Fibroblast of villous mesenchyme (primary cell): ENCODE measurements at regions not wholly inside any gene's neighbourhood (a gene's known extent, or its start where the extent isn't known, plus 50 kb on each side); places are given as distances from the start of the nearest gene placed in this dataset.

ENCODE experiments used
- DNase-seq: peaks from one replicate; pipeline ENCODE4 v3.0.0-alpha.2; 2010; ENCODE audit warnings: low read depth
- H3K4me3 ChIP-seq: 2 replicates; pipeline ENCODE4 v1.5.1; 2011; ENCODE audit warnings: low read depth, mild to moderate bottlenecking, low read length
- TF ChIP-seq, protein P1 (sequence below): IDR thresholded peaks from 2 replicates; pipeline ENCODE4 v1.5.1; 2012; ENCODE audit warnings: low read depth, mild to moderate bottlenecking, low read length; ENCODE audit not compliant: insufficient read depth

- DNase-seq: no peak
- TF ChIP-seq, protein P1, sequence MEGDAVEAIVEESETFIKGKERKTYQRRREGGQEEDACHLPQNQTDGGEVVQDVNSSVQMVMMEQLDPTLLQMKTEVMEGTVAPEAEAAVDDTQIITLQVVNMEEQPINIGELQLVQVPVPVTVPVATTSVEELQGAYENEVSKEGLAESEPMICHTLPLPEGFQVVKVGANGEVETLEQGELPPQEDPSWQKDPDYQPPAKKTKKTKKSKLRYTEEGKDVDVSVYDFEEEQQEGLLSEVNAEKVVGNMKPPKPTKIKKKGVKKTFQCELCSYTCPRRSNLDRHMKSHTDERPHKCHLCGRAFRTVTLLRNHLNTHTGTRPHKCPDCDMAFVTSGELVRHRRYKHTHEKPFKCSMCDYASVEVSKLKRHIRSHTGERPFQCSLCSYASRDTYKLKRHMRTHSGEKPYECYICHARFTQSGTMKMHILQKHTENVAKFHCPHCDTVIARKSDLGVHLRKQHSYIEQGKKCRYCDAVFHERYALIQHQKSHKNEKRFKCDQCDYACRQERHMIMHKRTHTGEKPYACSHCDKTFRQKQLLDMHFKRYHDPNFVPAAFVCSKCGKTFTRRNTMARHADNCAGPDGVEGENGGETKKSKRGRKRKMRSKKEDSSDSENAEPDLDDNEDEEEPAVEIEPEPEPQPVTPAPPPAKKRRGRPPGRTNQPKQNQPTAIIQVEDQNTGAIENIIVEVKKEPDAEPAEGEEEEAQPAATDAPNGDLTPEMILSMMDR: no peak
Measured at GRCh38 chr10:129041916-129042315, 425.1 kb upstream of the MGMT start.

DNA sequence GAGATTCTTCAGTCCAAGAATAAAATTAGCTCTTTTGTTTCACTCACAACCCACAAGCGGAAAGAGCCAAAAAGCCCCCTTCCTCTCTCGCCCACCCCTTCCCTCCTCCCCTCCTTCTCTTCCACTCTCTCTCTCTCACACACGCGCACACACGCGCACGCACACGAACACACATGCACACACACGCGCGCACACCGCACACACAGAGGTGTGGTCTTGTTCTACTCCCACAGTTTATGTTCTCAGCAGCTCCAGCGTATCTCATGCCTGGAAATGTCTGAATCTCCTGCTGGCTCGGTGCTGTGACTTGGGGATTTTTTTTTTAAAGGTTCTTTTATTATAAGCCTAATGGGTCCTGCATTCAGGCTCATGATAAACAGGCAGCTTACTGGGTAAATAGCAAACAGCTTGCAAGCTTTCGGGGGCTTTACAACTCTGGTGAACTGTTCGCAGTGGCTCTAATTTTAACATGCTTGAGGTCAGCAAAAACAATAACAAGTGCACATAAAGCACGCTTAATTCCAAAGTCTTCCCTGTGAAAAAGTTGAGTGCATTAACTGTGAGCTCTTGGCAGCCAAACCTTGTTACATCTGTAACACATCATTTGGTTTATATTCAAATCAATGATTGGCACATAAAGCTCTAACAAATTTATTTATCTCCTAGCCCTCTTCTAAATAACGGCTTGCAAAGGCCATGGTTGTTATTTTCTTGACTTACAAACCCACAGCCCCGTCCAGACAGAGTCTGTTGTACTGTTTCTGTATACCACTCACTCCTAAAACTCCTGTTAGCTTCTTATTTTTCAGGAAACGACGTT lies 424.1 kb upstream of the MGMT start:
- no peak overlapping the region for H3K4me3 ChIP-seq
- DNase-seq: no peak
- TF ChIP-seq, protein P1: no peak

More at GRCh38 chr10:129041916-129042315, 425.1 kb upstream of the MGMT start:
- no peak overlapping the region for H3K4me3 ChIP-seq

DNA sequence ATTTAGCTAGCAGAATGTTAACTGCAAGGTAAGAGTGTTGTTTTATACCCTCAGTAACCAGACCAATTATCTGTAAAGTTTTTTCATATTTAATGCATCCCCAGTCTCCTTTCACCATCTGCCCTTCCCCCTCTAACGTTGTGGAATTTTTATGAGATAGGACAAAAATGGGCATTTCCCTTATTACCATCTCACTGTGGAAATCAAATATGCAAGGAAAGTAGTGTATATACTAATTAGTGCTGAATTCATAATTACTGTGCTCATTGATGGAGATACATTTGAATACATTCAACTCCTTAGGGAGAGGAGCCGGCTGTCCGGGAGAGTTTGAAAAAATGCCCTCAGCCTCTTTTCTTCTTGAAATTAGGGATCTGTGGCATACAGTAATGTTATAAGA lies 423.4 kb upstream of the MGMT start:
- DNase-seq: no peak
- TF ChIP-seq, protein P1: no peak
- H3K4me3 ChIP-seq: no peak overlapping the region

- TF ChIP-seq, protein P1: no peak
- DNase-seq: no peak
Measured at GRCh38 chr10:129045599-129045998, 421.4 kb upstream of the MGMT start.

GRCh38 chr10:129046065-129046681 lies 420.9 kb upstream of the MGMT start:
- no peak for DNase-seq
- TF ChIP-seq, protein P1: no peak
- no peak overlapping the region for H3K4me3 ChIP-seq

More at GRCh38 chr10:129045599-129045998, 421.4 kb upstream of the MGMT start:
- H3K4me3 ChIP-seq: no peak overlapping the region

GRCh38 chr10:129046962-129047361 lies 420.1 kb upstream of the MGMT start:
- TF ChIP-seq, protein P1: no peak
- no peak for DNase-seq
- H3K4me3 ChIP-seq: no peak overlapping the region
